ENCODE measurements at regions not wholly inside any gene's neighbourhood (a gene's known extent, or its start where the extent isn't known, plus 50 kb on each side); places are given as distances from the start of the nearest gene placed in this dataset.

GRCh38 chr21:14754259-14754604 lies 208.1 kb upstream of the SAMSN1 start:
- TF ChIP-seq CTCF (IDR thresholded peaks at IDR 0.05; ENCODE audit: low read depth, low read length): no peak
- no peak for DNase-seq (ENCODE audit: extremely low read depth, low read depth)

GRCh38 chr21:14753466-14754258 lies 207.5 kb upstream of the SAMSN1 start:
- no peak for DNase-seq (ENCODE audit: extremely low read depth, low read depth)
- TF ChIP-seq CTCF (IDR thresholded peaks at IDR 0.05; ENCODE audit: low read depth, low read length): no peak

- TF ChIP-seq CTCF (IDR thresholded peaks at IDR 0.05; ENCODE audit: low read depth, low read length): no peak
- no peak for DNase-seq (ENCODE audit: extremely low read depth, low read depth)
These were observed 207.0 kb upstream of the SAMSN1 start for GRCh38 chr21:14753069-14753465.

GRCh38 chr21:14752345-14752909 lies 206.3 kb upstream of the SAMSN1 start:
- no peak for TF ChIP-seq CTCF (IDR thresholded peaks at IDR 0.05; ENCODE audit: low read depth, low read length)
- DNase-seq (ENCODE audit: extremely low read depth, low read depth): no peak

GRCh38 chr21:14751602-14752344 lies 205.7 kb upstream of the SAMSN1 start:
- no peak for TF ChIP-seq CTCF (IDR thresholded peaks at IDR 0.05; ENCODE audit: low read depth, low read length)
- no peak for DNase-seq (ENCODE audit: extremely low read depth, low read depth)

- no peak for TF ChIP-seq CTCF (IDR thresholded peaks at IDR 0.05; ENCODE audit: low read depth, low read length)
- no peak for DNase-seq (ENCODE audit: extremely low read depth, low read depth)
These were observed 204.9 kb upstream of the SAMSN1 start for GRCh38 chr21:14751011-14751410.

- no peak for TF ChIP-seq CTCF (IDR thresholded peaks at IDR 0.05; ENCODE audit: low read depth, low read length)
- DNase-seq (ENCODE audit: extremely low read depth, low read depth): no peak
These were observed 203.9 kb upstream of the SAMSN1 start for GRCh38 chr21:14750041-14750440.

All from AG09319 (cell line).